ENCODE measurements at regions not wholly inside any gene's neighbourhood (a gene's known extent, or its start where the extent isn't known, plus 50 kb on each side); places are given as distances from the start of the nearest gene placed in this dataset.

DNA sequence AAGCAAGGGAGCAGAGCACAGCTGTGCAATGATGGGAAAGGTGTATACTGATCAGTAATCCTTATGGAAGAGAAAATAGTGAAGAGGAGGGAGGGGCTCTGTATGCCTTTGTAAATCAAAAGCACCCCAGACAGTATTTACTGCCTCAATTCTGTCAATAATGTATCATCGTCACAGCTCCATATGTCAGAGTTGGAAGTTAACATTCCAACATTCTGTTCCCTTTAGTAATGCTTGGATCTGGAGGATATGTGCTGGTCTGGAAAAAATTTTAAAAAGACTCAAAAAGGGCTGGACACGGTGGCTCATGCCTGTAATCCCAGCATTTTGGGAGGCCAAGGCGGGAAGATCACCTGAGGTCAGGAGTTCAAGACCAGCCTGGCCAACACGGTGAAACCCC is 310.4 kb downstream of the ACTL7B start:
- Histone ChIP-seq H3K4me3 (no peak overlapping the region), H3K9me3 (no peaks in the 10 kb centered on the region), H3K27me3 (ENCODE audit: low read depth) (no peaks in the 10 kb centered on the region), H3K36me3 (no peaks in the 10 kb centered on the region), H3K4me1 (no peaks in the 10 kb centered on the region), H3K27ac (no peak overlapping the region)
- ATAC-seq (no peak), DNase-seq (no peak)
- intact Hi-C loops (cut with DNase I) = no loop called here
- TF ChIP-seq, protein P1, sequence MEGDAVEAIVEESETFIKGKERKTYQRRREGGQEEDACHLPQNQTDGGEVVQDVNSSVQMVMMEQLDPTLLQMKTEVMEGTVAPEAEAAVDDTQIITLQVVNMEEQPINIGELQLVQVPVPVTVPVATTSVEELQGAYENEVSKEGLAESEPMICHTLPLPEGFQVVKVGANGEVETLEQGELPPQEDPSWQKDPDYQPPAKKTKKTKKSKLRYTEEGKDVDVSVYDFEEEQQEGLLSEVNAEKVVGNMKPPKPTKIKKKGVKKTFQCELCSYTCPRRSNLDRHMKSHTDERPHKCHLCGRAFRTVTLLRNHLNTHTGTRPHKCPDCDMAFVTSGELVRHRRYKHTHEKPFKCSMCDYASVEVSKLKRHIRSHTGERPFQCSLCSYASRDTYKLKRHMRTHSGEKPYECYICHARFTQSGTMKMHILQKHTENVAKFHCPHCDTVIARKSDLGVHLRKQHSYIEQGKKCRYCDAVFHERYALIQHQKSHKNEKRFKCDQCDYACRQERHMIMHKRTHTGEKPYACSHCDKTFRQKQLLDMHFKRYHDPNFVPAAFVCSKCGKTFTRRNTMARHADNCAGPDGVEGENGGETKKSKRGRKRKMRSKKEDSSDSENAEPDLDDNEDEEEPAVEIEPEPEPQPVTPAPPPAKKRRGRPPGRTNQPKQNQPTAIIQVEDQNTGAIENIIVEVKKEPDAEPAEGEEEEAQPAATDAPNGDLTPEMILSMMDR (IDR thresholded peaks at IDR 0.05) = no peak

DNA sequence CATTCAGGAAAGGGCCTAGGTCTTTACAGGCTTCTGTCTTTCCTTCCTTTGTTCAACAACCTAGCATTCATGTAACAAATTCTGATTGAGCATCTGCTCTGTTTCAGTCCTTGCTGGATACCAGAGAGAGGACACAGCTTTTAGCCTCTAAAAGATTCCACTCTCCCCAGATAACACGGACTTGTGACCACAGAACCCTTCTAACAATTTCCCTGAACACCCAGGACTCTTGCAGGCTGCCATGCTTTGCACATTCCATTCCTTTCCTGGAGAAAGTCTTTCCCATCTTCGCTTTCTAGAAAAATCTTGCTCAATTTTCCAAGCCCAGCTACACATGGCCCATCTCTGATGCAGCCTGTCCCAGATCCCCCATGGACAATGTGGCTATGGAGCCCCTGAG is 310.9 kb downstream of the ACTL7B start:
- H3K27ac ChIP-seq = no peak overlapping the region
- ATAC-seq (no peak), DNase-seq (no peak)
- TF ChIP-seq, protein P1 (IDR thresholded peaks at IDR 0.05) = no peak
- H3K4me1 ChIP-seq = no peaks in the 10 kb centered on the region
- H3K27me3 ChIP-seq (ENCODE audit: low read depth) = no peaks in the 10 kb centered on the region
- no peaks in the 10 kb centered on the region for H3K36me3 ChIP-seq
- intact Hi-C loops (cut with DNase I) = no loop called here
- no peaks in the 10 kb centered on the region for H3K9me3 ChIP-seq
- H3K4me3 ChIP-seq = no peak overlapping the region

DNA sequence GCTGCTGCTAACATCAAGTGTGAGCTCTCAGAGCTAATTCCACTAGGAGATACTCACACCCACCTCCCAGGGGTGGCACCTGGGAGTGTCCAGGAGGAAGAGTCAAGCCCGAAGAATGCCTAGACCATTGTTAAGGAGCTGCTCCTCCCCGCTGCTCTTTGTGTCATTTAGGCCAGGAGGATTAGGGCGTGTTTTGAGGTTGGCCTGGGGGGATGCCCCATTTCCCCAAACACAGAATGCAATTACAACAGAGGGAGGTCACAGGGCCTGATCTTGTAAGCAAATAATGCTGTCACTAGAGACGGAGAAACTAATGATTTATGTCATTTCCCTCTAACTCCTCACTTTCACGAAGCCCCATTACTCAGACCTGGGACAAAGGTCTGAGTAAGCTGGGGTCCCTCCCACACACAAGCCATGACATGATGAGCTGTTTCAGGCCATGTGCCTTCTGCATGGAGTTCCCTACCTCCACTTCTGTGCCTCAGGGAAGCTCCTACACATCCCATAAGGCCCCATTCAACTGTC is 312.5 kb downstream of the ACTL7B start:
- intact Hi-C loops (cut with DNase I) = no loop called here
- Histone ChIP-seq H3K4me3 (no peak overlapping the region), H3K9me3 (no peaks in the 10 kb centered on the region), H3K36me3 (no peaks in the 10 kb centered on the region), H3K27me3 (ENCODE audit: low read depth) (no peaks in the 10 kb centered on the region), H3K27ac (no peak overlapping the region), H3K4me1 (no peaks in the 10 kb centered on the region)
- TF ChIP-seq, protein P1 (IDR thresholded peaks at IDR 0.05) = no peak
- DNase-seq (no peak), ATAC-seq (no peak)

DNA sequence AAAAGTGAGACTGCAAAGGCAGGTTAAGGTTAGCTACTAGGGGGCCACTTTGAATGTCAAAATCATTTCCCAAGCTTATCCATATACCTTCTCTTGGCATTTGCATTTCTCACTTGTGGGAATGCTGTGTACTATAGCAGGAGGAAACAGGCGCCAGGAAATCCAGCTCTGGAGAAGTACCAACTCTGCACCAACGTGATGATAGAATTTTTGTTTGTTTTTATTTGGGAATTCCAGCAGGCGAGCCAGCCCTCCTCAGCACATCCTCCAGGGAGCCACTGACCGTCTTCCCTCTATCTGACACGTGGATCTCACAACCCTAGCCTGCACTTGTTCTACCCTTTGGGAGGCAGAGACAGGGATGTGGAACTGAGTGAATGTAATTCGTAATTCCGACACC is 318.0 kb downstream of the ACTL7B start:
- TF ChIP-seq, protein P1 (IDR thresholded peaks at IDR 0.05) = no peak
- Histone ChIP-seq H3K36me3 (no peaks in the 10 kb centered on the region), H3K27me3 (ENCODE audit: low read depth) (no peaks in the 10 kb centered on the region), H3K4me3 (no peak overlapping the region), H3K9me3 (no peaks in the 10 kb centered on the region), H3K4me1 (no peaks in the 10 kb centered on the region), H3K27ac (no peak overlapping the region)
- intact Hi-C loops (cut with DNase I) = no loop called here
- DNase-seq = no peak
- no peak for ATAC-seq

DNA sequence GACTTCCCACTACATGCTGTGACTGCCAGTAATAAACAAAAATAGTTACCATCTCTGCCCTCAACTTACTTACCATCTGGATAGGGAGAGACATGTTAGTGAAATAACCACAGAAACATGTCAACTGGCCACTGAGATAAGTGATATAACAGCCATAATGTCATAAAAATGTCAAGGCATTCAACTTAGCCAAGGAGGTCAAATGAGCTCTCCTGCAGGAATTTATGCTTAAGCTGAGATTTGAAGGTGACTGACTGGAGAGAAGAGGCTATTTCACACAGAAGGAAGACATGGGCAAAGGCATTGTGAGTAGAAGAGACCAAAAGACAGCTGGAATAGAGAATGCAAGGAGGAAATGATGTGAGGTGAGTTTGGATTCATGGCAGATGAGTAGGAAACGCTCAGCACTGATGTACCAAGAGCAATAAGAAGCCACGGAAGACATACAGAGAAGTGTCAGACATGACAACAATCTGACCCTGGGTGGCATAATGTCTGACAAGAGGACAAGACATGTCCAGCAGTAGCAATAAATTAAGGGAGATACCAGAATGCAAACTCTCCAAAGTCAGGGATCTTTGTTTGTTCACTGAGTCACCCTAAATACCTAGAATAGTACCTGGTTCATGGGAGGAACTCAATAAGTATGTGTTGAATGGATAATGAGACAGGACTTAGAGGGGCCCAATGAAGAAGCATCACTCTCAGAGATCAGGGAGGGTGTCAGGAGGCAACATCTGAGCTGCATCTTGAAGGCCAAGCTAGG is 318.8 kb downstream of the ACTL7B start:
- no peak overlapping the region for H3K27ac ChIP-seq
- DNase-seq (no peak), ATAC-seq (no peak)
- H3K27me3 ChIP-seq (ENCODE audit: low read depth) = no peaks in the 10 kb centered on the region
- H3K9me3 ChIP-seq = no peaks in the 10 kb centered on the region
- no peaks in the 10 kb centered on the region for H3K36me3 ChIP-seq
- no peaks in the 10 kb centered on the region for H3K4me1 ChIP-seq
- TF ChIP-seq, protein P1 (IDR thresholded peaks at IDR 0.05) = no peak
- no peak overlapping the region for H3K4me3 ChIP-seq
- intact Hi-C loops (cut with DNase I) = no loop called here

Data from lower lobe of right lung (tissue), 2 donors.